Astrocyte of the cerebellum (primary cell): ENCODE measurements at regions not wholly inside any gene's neighbourhood (a gene's known extent, or its start where the extent isn't known, plus 50 kb on each side); places are given as distances from the start of the nearest gene placed in this dataset.

ENCODE experiments used
- DNase-seq: peaks from one replicate; pipeline ENCODE4 v3.0.0-alpha.2; 2011; ENCODE audit warnings: low read depth
- H3K4me3 ChIP-seq: 2 replicates; pipeline ENCODE4 v1.5.1; 2011; ENCODE audit warnings: mild to moderate bottlenecking, low read depth, low read length, moderate library complexity
- CTCF ChIP-seq: IDR thresholded peaks from 2 replicates; pipeline ENCODE4 v1.5.1; 2012; ENCODE audit warnings: low read length, low read depth, moderate library complexity, mild to moderate bottlenecking; ENCODE audit errors: missing control alignments
- in situ Hi-C: cut with HindIII; loops from 2 replicates; pipeline ENCODE4 v1.10.0; 2017; ENCODE audit warnings: low sequenced_read_pairs

GRCh38 chr6:103210686-103211085 lies 1649.0 kb downstream of the HACE1 start:
- DNase-seq: no peak
- TF ChIP-seq CTCF: no peak
- in situ Hi-C loops: no loop called here
- H3K4me3 ChIP-seq: no peak overlapping the region

GRCh38 chr6:103198386-103198785 lies 1661.3 kb downstream of the HACE1 start:
- no peak for TF ChIP-seq CTCF
- no peak overlapping the region for H3K4me3 ChIP-seq
- no peak for DNase-seq
- in situ Hi-C loops: no loop called here

GRCh38 chr6:103193413-103193812 lies 1666.3 kb downstream of the HACE1 start:
- TF ChIP-seq CTCF: no peak
- H3K4me3 ChIP-seq: no peak overlapping the region
- in situ Hi-C loops: no loop called here
- DNase-seq: no peak

GRCh38 chr6:103191391-103192093 lies 1668.2 kb downstream of the HACE1 start:
- TF ChIP-seq CTCF: no peak
- in situ Hi-C loops: no loop called here
- H3K4me3 ChIP-seq: no peak overlapping the region
- DNase-seq: no peak

GRCh38 chr6:103184776-103185175 lies 1674.9 kb downstream of the HACE1 start:
- no peak overlapping the region for H3K4me3 ChIP-seq
- TF ChIP-seq CTCF: no peak
- DNase-seq: no peak
- in situ Hi-C loops: no loop called here

- in situ Hi-C loops: no loop called here
- no peak for TF ChIP-seq CTCF
- no peak overlapping the region for H3K4me3 ChIP-seq
- no peak for DNase-seq
Observed at GRCh38 chr6:103183831-103184411, 1675.8 kb downstream of the HACE1 start.
